ENCODE measurements at regions not wholly inside any gene's neighbourhood (a gene's known extent, or its start where the extent isn't known, plus 50 kb on each side); places are given as distances from the start of the nearest gene placed in this dataset.
A peak's percentile ranks its signal among the peaks of the same experiment; 100 is the strongest.

- no peaks in the 10 kb centered on the region for H3K4me1 Mint-ChIP-seq
- DNase-seq (ENCODE audit: low read depth, low spot score): no peak
- H3K9me3 Mint-ChIP-seq: no peaks in the 10 kb centered on the region
- TF ChIP-seq CTCF (conservative IDR thresholded peaks at IDR 0.05): no peak
- no peaks in the 10 kb centered on the region for H3K36me3 Mint-ChIP-seq (ENCODE audit: low read depth)
- H3K4me3 Mint-ChIP-seq: no peak overlapping the region
- no peak overlapping the region for H3K27ac Mint-ChIP-seq (ENCODE audit: unreplicated experiment)
- H3K27me3 Mint-ChIP-seq (ENCODE audit: low read depth): no peaks in the 10 kb centered on the region
Observed at GRCh38 chr14:30440961-30441360, 118.0 kb upstream of the G2E3 start.

- no peaks in the 10 kb centered on the region for H3K4me1 Mint-ChIP-seq
- H3K27me3 Mint-ChIP-seq (ENCODE audit: low read depth): no peaks in the 10 kb centered on the region
- no peak overlapping the region for H3K4me3 Mint-ChIP-seq
- TF ChIP-seq CTCF (conservative IDR thresholded peaks at IDR 0.05): peak; percentile 78
- no peak for DNase-seq (ENCODE audit: low read depth, low spot score)
- no peaks in the 10 kb centered on the region for H3K36me3 Mint-ChIP-seq (ENCODE audit: low read depth)
- H3K9me3 Mint-ChIP-seq: no peaks in the 10 kb centered on the region
- H3K27ac Mint-ChIP-seq (ENCODE audit: unreplicated experiment): no peak overlapping the region
Observed at GRCh38 chr14:30443368-30444007, 115.5 kb upstream of the G2E3 start.

GRCh38 chr14:30444451-30444850, 114.5 kb upstream of the G2E3 start:
- Mint-ChIP-seq H3K27ac (ENCODE audit: unreplicated experiment) (no peak overlapping the region), H3K36me3 (ENCODE audit: low read depth) (no peaks in the 10 kb centered on the region), H3K27me3 (ENCODE audit: low read depth) (no peaks in the 10 kb centered on the region), H3K4me3 (no peak overlapping the region), H3K9me3 (no peaks in the 10 kb centered on the region), H3K4me1 (no peaks in the 10 kb centered on the region)
- no peak for DNase-seq (ENCODE audit: low read depth, low spot score)
- no peak for TF ChIP-seq CTCF (conservative IDR thresholded peaks at IDR 0.05)

- Mint-ChIP-seq H3K4me3 (no peak overlapping the region), H3K4me1 (no peaks in the 10 kb centered on the region), H3K36me3 (ENCODE audit: low read depth) (no peaks in the 10 kb centered on the region), H3K27me3 (ENCODE audit: low read depth) (no peaks in the 10 kb centered on the region), H3K9me3 (no peaks in the 10 kb centered on the region), H3K27ac (ENCODE audit: unreplicated experiment) (no peak overlapping the region)
- DNase-seq (ENCODE audit: low read depth, low spot score): no peak
- no peak for TF ChIP-seq CTCF (conservative IDR thresholded peaks at IDR 0.05)
Observed at GRCh38 chr14:30445011-30445793, 113.8 kb upstream of the G2E3 start.

GRCh38 chr14:30445852-30446251, 113.1 kb upstream of the G2E3 start:
- Mint-ChIP-seq H3K4me1 (no peaks in the 10 kb centered on the region), H3K36me3 (ENCODE audit: low read depth) (no peaks in the 10 kb centered on the region), H3K27ac (ENCODE audit: unreplicated experiment) (no peak overlapping the region), H3K4me3 (no peak overlapping the region), H3K9me3 (no peaks in the 10 kb centered on the region), H3K27me3 (ENCODE audit: low read depth) (no peaks in the 10 kb centered on the region)
- no peak for DNase-seq (ENCODE audit: low read depth, low spot score)
- no peak for TF ChIP-seq CTCF (conservative IDR thresholded peaks at IDR 0.05)
